GM21528 (cell line): ENCODE measurements at regions not wholly inside any gene's neighbourhood (a gene's known extent, or its start where the extent isn't known, plus 50 kb on each side); places are given as distances from the start of the nearest gene placed in this dataset.
"Not testable (repeated sequence)": the region's sequence is repeated elsewhere in the genome, so short reads cannot be mapped to it uniquely, and the experiment has no call there.

ENCODE experiments used
- ATAC-seq: cut with Tn5 transposase; IDR thresholded peaks from one replicate; pipeline ENCODE4 v1.9.1; 2021; ENCODE audit warnings: mild to moderate bottlenecking, moderate library complexity; ENCODE audit not compliant: unreplicated experiment, low FRiP score

DNA sequence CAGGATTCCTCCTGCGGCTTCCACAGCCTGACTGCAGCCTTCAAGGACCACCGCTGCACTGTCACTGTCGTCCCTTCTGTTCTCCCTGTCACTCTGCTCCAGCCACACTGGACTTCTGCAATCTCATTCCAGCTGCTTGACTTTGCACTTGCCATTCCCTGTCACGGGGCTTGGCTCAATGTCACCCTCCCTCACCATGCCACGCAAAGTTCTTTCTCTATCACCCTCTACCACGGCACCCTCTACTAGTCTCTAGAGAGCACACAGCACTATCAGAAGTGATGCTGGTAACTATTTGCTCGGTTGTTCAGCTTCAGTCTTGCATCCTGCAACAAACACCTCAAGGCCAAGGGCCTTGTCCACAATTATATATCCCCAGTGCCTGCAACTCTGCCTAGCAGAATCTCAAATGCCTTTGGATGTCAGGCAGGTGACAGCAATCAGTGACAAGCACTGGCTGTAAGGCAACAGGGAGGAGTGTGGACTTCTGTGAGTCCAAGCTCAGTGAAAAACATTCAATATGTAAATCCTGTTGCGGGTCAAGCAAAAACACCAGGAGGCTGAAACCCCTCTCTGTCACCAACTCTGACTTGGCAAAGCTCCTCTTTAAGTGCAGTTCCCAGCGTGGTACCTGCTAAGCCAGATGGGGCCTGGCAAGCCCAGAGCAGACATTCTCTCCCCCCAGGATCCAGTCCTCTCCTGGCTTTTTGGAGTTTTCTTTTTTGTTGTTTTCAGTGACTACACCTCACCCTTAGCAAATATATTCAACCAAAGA is 259.9 kb downstream of the FGFR2 start:
- no peak for ATAC-seq

- no peak for ATAC-seq
Observed at GRCh38 chr10:121339114-121339513, 259.1 kb downstream of the FGFR2 start.

GRCh38 chr10:121340271-121340831 is 257.9 kb downstream of the FGFR2 start:
- ATAC-seq, result no peak

DNA sequence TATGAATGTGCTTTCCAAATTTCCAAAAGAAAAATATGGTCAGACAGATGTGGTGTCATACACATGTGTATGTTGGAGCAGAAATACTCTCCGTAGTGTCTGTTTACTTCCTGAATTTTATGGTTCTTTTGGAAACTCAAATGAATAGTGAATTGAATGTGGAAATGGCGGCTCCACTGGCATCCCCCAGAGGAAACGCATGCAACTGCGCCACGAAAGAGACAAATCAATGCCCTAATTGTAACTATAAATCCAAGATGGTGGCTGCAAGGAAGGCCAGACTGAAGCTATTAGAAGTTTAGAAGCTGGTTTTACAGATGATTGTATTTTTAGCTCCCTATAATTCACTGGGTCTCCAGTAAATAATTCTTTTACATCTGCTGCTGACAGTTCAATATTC is 246.7 kb downstream of the FGFR2 start:
- no peak for ATAC-seq

DNA sequence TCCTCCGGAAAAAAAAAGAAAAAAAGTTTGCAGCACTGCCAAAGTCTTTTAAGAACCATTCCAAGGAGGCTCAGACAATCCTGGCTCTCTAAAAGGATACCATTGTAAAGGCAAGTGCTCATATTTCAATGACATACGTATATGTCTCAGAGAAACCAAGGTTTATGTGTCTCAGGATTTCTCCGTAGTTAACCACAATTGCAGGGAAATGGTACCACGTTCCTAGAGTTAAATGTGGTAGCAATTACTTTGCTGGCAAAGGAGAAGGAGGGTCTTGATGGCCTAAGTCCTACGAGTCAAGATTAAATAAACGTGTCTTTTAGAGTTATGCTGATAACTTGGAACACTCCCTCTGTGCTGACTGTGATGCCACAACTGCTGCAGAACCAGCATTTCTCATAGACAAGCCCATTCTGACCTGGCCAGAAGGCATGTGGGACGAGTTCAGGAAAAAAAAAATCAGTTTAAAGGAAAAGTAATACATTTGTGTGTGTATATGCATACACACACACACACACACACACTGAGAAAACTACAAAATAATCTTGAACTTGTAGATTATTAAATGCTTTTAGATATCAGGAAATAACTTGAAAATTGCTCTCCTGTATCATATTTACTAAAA is 245.9 kb downstream of the FGFR2 start:
- no peak for ATAC-seq

DNA sequence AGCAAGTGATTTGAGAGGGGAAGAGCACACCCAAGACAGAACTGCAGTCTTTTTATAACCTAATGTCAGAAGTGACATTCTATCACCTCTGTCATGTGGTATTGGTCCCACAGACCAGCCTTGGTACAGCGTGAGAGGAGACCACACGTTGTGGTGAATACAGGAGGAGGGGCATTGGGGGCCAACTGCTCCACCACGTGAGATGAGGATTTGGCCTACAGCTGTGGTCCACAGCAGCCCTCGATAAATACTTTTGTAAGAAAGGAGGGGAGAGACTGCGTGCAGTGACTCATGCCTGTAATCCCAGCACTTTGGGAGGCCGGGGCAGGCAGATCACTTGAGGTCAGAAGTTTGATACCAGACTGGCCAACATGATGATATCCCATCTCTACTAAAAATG is 243.1 kb downstream of the FGFR2 start:
- no peak for ATAC-seq

GRCh38 chr10:121356183-121356582 is 242.1 kb downstream of the FGFR2 start:
- no peak for ATAC-seq

- ATAC-seq, result no peak
Observed at GRCh38 chr10:121357401-121357800, 240.8 kb downstream of the FGFR2 start.

GRCh38 chr10:121362026-121362425 is 236.2 kb downstream of the FGFR2 start:
- ATAC-seq, result no peak

DNA sequence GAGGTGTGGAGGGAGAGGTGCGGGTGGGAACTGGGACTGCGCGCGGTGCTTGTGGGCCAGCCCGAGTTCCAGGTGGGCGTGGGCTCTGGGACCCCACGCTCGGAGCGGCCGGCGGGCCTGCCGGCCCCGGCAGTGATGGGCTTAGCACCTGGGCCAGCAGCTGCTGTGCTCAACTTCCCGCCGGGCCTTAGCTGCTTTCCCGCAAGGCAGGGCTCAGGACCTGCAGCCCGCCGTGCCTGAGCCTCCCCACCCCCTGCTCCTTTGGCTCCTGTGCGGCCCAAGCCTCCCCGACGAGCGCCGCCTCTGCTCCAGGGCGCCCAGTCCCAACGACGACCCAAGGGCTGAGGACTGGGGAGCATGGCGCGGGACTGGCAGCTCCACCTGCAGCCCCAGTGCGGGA is 232.7 kb downstream of the FGFR2 start:
- no peak for ATAC-seq

DNA sequence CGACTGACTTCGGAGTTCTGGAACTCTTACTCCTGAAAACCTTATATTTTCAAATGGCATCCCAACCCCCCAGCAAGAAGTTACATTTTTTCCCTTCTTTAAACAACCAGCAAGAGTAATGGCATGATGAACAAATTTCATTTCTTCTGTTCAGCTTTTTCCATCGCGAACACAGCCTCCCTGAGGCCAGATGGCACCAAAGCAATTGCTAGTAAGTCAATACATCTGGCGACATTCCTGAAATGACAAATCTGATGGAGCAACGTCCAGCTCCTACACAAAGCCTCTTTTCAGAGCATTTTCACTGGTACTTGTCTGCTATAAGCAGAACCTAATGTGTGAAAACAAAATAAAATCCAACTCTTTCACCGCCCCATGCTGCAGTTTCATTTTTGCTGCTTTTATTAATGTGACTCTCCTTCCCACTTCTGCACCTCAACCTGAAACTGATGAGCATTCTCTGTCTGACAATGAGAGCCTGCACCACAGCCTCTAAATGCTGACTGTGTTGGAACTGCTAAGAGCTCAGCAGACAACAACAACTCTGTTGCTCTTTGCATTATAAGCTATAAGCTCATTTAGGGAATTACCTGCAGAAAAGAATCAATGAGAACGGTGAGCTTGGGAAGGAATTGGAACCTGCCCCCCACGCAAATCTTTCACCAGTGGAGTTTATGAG is 229.8 kb downstream of the FGFR2 start:
- no peak for ATAC-seq

GRCh38 chr10:121369616-121370015 is 228.6 kb downstream of the FGFR2 start:
- ATAC-seq, result no peak

DNA sequence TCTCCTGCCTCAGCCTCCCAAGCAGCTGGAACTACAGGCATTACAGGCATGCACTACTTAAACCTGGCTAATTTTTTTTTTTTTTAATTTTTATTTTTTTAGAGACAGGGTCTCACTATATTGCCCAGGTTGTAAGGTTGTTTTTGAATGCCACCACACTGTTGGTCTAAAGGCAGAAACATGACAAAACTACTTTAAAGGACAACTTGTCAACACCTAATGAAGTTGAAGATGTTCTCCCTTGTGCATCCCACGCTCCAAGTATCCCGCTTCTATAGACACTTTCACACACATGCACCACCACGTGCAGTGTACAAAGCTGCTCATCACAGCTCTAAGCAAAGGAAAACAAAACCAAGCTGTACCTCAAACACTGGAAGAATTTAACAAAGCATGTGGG is 226.4 kb downstream of the FGFR2 start:
- ATAC-seq, result no peak

DNA sequence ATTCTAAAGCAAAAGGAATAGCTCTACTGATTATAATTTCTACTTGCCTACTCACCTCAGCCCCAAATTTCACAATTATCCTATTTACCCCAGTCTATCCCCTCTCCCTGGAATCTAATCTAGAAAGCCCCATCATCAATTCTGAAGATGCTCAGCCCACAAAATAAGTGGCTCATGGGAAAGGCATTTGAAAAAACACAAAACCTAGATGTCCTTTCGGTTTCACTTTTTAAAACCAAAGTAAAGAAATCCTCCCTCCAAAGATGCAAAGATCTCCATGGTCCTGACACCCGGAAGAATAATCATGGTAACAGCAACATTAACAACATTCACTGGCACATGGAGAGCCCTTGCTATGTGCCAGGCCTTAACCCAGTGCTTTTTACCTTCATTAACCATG is 224.8 kb downstream of the FGFR2 start:
- no peak for ATAC-seq

GRCh38 chr10:121374121-121374520 is 224.1 kb downstream of the FGFR2 start:
- ATAC-seq, result no peak

DNA sequence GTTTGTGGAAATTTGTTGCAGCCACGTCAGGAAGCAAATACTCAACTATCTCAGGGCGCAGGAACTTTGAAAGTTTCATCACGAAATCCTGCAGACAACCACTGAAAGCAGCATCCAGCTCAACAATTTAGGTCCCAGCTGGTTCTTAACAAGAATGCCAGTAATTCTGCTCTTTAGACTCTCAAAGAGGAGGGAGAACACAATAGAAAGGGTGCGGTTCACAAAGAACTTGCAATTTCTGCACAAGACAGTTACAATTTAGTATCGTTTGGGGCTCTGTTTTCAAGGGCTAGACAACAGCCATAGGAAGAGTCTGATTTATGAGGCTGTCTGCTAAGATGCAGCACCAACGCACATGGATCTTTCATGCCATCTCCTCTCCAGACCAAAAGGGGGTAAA is 223.1 kb downstream of the FGFR2 start:
- ATAC-seq, result no peak

- ATAC-seq, result no peak
Observed at GRCh38 chr10:121378251-121378801, 219.9 kb downstream of the FGFR2 start.

DNA sequence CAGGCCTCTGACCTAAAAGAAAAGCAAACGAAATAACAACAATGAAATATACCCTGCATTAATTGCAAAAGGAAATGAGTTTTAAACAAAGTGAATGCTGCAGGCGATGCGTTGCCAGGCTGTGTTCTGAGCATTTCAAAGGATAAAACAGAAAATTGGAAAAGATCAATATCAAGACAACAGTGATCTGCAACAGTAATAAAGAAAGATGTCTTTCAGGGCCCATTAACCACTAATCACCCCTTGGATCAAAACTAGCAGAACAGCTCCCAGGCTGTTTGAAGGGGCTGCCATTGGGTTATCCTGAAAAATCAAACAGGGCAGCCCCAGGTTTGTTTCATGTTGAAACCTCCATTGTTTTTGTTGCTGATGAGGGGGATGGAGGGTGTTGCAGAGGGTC is 219.2 kb downstream of the FGFR2 start:
- ATAC-seq, result no peak

DNA sequence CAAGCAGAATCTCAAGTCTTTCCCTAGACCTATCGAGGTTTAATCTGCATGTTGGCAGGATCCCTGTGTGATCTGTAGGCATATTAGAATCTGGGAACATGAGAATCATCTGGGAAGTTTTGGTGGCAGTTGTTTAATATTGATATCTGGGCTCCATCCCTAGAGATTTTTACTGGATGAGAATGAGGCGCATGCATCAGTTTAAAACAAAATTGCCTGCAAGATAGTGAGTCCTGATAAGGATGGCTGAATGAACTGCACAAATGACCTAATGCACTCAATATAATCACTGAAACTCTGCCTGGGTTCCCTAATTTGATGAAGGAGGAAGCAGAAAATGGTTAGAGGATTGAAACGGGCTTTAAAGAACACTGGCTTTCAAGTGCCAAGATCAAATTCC is 218.0 kb downstream of the FGFR2 start:
- no peak for ATAC-seq

DNA sequence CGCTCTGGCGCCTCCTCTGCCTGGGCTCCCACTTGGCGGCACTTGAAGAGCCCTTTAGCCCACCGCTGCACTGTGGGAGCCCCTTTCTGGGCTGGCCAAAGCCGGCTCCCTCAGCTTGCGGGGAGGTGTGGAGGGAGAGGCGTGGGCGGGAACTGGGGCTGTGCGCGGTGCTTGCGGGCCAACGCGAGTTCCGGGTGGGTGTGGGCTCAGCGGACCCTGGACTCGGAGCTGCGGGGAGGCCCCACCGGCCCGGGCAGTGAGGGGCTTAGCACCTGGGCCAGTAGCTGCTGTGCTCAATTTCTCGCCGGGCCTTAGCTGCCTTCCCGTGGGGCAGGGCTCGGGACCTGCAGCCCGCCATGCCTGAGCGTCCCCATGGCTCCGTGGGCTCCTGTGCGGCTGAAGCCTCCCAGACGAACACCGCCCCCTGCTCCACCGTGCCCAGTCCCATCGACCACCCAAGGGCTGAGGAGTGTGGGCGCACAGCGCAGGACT is 216.2 kb downstream of the FGFR2 start:
- ATAC-seq, result not testable (repeated sequence)

GRCh38 chr10:121385136-121385535 is 213.1 kb downstream of the FGFR2 start:
- no peak for ATAC-seq
